ENCODE measurements at regions not wholly inside any gene's neighbourhood (a gene's known extent, or its start where the extent isn't known, plus 50 kb on each side); places are given as distances from the start of the nearest gene placed in this dataset.

DNA sequence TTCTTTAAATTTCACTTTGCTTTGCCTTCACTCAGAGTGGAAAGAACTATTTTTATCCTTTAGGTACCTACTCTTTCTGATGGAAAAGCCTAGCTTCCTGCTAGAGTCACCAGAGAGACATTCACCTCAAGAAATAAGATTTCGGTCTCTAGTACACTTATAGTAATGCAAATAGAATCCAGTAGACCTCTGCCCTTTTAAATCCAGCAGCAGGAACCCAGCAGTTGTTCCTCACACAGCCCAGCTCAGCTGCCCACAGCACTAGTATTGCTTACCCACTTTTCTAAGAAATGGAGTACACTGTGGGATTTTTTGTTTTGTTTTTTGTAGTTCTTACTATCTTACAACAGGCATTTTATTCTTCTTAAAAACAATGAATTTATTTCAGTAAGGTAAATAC lies 497.0 kb upstream of the CCDC54 start:
- Histone ChIP-seq H4K20me1 (ENCODE audit: insufficient read depth, low read length, poor library complexity, severe bottlenecking) (no peaks in the 10 kb centered on the region), H3K79me2 (ENCODE audit: insufficient read depth, low read length) (no peaks in the 10 kb centered on the region), H3K9me2 (replicated peaks; ENCODE audit: low read depth, low read length) (no peaks in the 10 kb centered on the region), H3K9ac (ENCODE audit: low read depth, low read length, poor library complexity, severe bottlenecking) (peak overlapping the region; percentile 41), H3K27me3 (ENCODE audit: insufficient read depth, low read length, poor library complexity, severe bottlenecking) (no peaks in the 10 kb centered on the region), H3K4me2 (ENCODE audit: low read depth, low read length, poor library complexity, severe bottlenecking) (peak overlapping the region; percentile 44), H3K4me1 (ENCODE audit: insufficient read depth, low read length, poor library complexity, severe bottlenecking) (peaks cover 55% of the 10 kb centered on the region), H3K4me3 (ENCODE audit: low read length, poor library complexity, severe bottlenecking) (no peak overlapping the region), H2AFZ (ENCODE audit: low read length) (peak overlapping the region; percentile 15; the same call in 1 of the 2 replicates), H3K9me3 (ENCODE audit: insufficient read depth, low read depth, low read length) (peaks cover 23% of the 10 kb centered on the region; the same call in 1 of the 2 replicates), H3F3A (ENCODE audit: low read depth) (peaks cover 13% of the 10 kb centered on the region; the same call in 1 of the 2 replicates), H3K36me3 (ENCODE audit: insufficient read depth, low read length) (no peaks in the 10 kb centered on the region)
- TF ChIP-seq, protein P1, sequence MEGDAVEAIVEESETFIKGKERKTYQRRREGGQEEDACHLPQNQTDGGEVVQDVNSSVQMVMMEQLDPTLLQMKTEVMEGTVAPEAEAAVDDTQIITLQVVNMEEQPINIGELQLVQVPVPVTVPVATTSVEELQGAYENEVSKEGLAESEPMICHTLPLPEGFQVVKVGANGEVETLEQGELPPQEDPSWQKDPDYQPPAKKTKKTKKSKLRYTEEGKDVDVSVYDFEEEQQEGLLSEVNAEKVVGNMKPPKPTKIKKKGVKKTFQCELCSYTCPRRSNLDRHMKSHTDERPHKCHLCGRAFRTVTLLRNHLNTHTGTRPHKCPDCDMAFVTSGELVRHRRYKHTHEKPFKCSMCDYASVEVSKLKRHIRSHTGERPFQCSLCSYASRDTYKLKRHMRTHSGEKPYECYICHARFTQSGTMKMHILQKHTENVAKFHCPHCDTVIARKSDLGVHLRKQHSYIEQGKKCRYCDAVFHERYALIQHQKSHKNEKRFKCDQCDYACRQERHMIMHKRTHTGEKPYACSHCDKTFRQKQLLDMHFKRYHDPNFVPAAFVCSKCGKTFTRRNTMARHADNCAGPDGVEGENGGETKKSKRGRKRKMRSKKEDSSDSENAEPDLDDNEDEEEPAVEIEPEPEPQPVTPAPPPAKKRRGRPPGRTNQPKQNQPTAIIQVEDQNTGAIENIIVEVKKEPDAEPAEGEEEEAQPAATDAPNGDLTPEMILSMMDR (conservative IDR thresholded peaks at IDR 0.05; ENCODE audit: low read length): no peak
- TF ChIP-seq EZH2phosphoT487 (IDR thresholded peaks at IDR 0.05; ENCODE audit: borderline replicate concordance): no peak

DNA sequence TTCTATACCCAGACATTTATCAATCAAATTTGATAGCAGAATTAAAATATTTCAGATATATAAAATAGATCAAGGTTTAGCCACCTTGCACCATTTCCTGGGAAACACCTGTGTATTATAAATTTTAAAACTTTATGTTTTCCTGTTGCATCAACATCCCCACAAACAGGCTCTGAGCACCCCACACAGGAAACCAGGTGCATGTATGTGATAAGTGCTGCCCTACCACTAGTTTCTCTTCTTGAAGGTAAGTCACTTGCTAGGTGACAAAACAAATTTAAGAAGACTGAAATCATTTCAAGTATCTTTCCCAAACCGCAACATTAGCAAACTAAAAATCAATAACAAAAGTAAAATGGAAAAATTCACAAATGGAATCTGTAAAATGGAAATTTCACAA lies 496.1 kb upstream of the CCDC54 start:
- Histone ChIP-seq H3K36me3 (ENCODE audit: insufficient read depth, low read length) (no peaks in the 10 kb centered on the region), H3K9ac (ENCODE audit: low read depth, low read length, poor library complexity, severe bottlenecking) (peak overlapping the region; percentile 41), H3F3A (ENCODE audit: low read depth) (peaks cover 13% of the 10 kb centered on the region; the same call in 1 of the 2 replicates), H3K27me3 (ENCODE audit: insufficient read depth, low read length, poor library complexity, severe bottlenecking) (no peaks in the 10 kb centered on the region), H3K4me1 (ENCODE audit: insufficient read depth, low read length, poor library complexity, severe bottlenecking) (peaks cover 51% of the 10 kb centered on the region), H2AFZ (ENCODE audit: low read length) (no peak overlapping the region), H3K9me2 (replicated peaks; ENCODE audit: low read depth, low read length) (no peaks in the 10 kb centered on the region), H4K20me1 (ENCODE audit: insufficient read depth, low read length, poor library complexity, severe bottlenecking) (no peaks in the 10 kb centered on the region), H3K4me3 (ENCODE audit: low read length, poor library complexity, severe bottlenecking) (peak overlapping the region; percentile 27), H3K4me2 (ENCODE audit: low read depth, low read length, poor library complexity, severe bottlenecking) (peak overlapping the region; percentile 44), H3K79me2 (ENCODE audit: insufficient read depth, low read length) (no peaks in the 10 kb centered on the region), H3K9me3 (ENCODE audit: insufficient read depth, low read depth, low read length) (peaks cover 29% of the 10 kb centered on the region; the same call in 1 of the 2 replicates)
- TF ChIP-seq EZH2phosphoT487 (IDR thresholded peaks at IDR 0.05; ENCODE audit: borderline replicate concordance): no peak
- TF ChIP-seq, protein P1 (conservative IDR thresholded peaks at IDR 0.05; ENCODE audit: low read length): no peak

DNA sequence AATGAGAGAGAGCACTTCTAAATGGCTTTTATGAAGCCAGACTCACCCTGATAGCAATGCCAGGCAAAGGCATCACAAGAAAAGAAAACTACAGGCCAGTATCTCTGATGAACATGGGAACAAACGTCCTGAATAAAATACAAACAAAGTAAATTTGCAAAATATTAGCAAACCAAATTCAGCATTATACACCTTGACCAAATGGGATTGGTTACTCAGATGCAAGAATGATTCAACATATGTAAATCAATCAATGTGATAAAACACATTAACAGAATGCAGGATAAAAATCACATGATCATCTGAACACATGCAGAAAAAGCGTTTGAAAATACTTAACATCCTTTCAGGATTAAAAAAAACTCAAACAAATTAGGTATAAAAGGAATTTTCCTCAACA lies 494.9 kb upstream of the CCDC54 start:
- Histone ChIP-seq H4K20me1 (ENCODE audit: insufficient read depth, low read length, poor library complexity, severe bottlenecking) (no peaks in the 10 kb centered on the region), H3K27me3 (ENCODE audit: insufficient read depth, low read length, poor library complexity, severe bottlenecking) (no peaks in the 10 kb centered on the region), H3K9ac (ENCODE audit: low read depth, low read length, poor library complexity, severe bottlenecking) (no peak overlapping the region), H3F3A (ENCODE audit: low read depth) (peaks cover 13% of the 10 kb centered on the region; the same call in 1 of the 2 replicates), H3K9me2 (replicated peaks; ENCODE audit: low read depth, low read length) (no peaks in the 10 kb centered on the region), H2AFZ (ENCODE audit: low read length) (no peak overlapping the region), H3K9me3 (ENCODE audit: insufficient read depth, low read depth, low read length) (peaks cover 35% of the 10 kb centered on the region; the same call in 1 of the 2 replicates), H3K36me3 (ENCODE audit: insufficient read depth, low read length) (no peaks in the 10 kb centered on the region), H3K4me3 (ENCODE audit: low read length, poor library complexity, severe bottlenecking) (no peak overlapping the region), H3K4me2 (ENCODE audit: low read depth, low read length, poor library complexity, severe bottlenecking) (no peak overlapping the region), H3K4me1 (ENCODE audit: insufficient read depth, low read length, poor library complexity, severe bottlenecking) (peaks cover 43% of the 10 kb centered on the region), H3K79me2 (ENCODE audit: insufficient read depth, low read length) (no peaks in the 10 kb centered on the region)
- no peak for TF ChIP-seq EZH2phosphoT487 (IDR thresholded peaks at IDR 0.05; ENCODE audit: borderline replicate concordance)
- TF ChIP-seq, protein P1 (conservative IDR thresholded peaks at IDR 0.05; ENCODE audit: low read length): no peak
